IMR-90 (cell line): ENCODE measurements at regions not wholly inside any gene's neighbourhood (a gene's known extent, or its start where the extent isn't known, plus 50 kb on each side); places are given as distances from the start of the nearest gene placed in this dataset.

Source experiments
- ATAC-seq: fragments of 200-7000 bp; cut with Tn5 transposase; 2 replicates; pipeline ENCODE4 v1.9.1; 2020; ENCODE audit warnings: low read depth, mild to moderate bottlenecking, moderate library complexity
- BruUV-seq: library from RNA; stranded (reverse); fragments of 400-500 nt; replicated peaks from 2 replicates; lab custom pipeline; 2021; lab: Mats Ljungman, UMichigan
- CTCF ChIA-PET: fragments of 300-600 bp; formaldehyde crosslinking; extraction: SDS; loops from one replicate; lab custom pipeline; 2021; ENCODE audit warnings: antibody characterized with exemption; lab: Yijun Ruan, JAX
- POLR2A ChIA-PET: fragments of 300-600 bp; sonication (Branson Sonifier 250); formaldehyde crosslinking; loops from one replicate; lab custom pipeline; 2022; ENCODE audit warnings: antibody characterized with exemption; ENCODE audit not compliant: unreplicated experiment; lab: Charles Lee
- DNase-seq: peaks from one replicate; pipeline ENCODE4 v3.0.0; 2013
- H2AFZ ChIP-seq: replicated peaks from 2 replicates; pipeline ENCODE3; 2013; ENCODE audit warnings: low read length, mild to moderate bottlenecking; ENCODE audit not compliant: poor library complexity
- H2AK5ac ChIP-seq: 2 replicates; pipeline ENCODE4 v1.6.1; 2013; ENCODE audit warnings: low read depth, low read length, inconsistent platforms
- H2AK9ac ChIP-seq: replicated peaks from 2 replicates; pipeline ENCODE3; 2013; ENCODE audit warnings: mild to moderate bottlenecking, low read depth, low read length, moderate library complexity; ENCODE audit not compliant: poor library complexity
- H2BK120ac ChIP-seq: 2 replicates; pipeline ENCODE4 v1.6.1; 2013; ENCODE audit warnings: low read depth, low read length, inconsistent platforms
- H2BK15ac ChIP-seq: 3 replicates; pipeline ENCODE4 v1.6.1; 2013; ENCODE audit warnings: low read depth, low read length, inconsistent platforms
- H2BK20ac ChIP-seq: 2 replicates; pipeline ENCODE4 v1.6.1; 2013; ENCODE audit warnings: low read depth, mild to moderate bottlenecking, inconsistent platforms, low read length, moderate library complexity
- H2BK5ac ChIP-seq: 2 replicates; pipeline ENCODE4 v1.6.1; 2013; ENCODE audit warnings: mild to moderate bottlenecking, low read depth, low read length, inconsistent platforms; ENCODE audit not compliant: poor library complexity, severe bottlenecking
- H3K14ac ChIP-seq: replicated peaks from 2 replicates; pipeline ENCODE4 v1.6.1; 2013; ENCODE audit warnings: low read depth, low read length, inconsistent platforms
- H3K18ac ChIP-seq: 2 replicates; pipeline ENCODE4 v1.6.1; 2013; ENCODE audit warnings: low read depth, low read length, control low read depth
- H3K23ac ChIP-seq: 2 replicates; pipeline ENCODE4 v1.6.1; 2013; ENCODE audit warnings: low read depth, low read length, inconsistent platforms
- H3K27ac ChIP-seq: 2 replicates; pipeline ENCODE4 v1.5.1; 2013; ENCODE audit warnings: mild to moderate bottlenecking, control low read depth, low read length; ENCODE audit not compliant: insufficient read depth
- H3K27me3 ChIP-seq: 2 replicates; pipeline ENCODE4 v1.6.1; 2013; ENCODE audit warnings: low read length; ENCODE audit not compliant: control insufficient read depth, insufficient read depth
- H3K36me3 ChIP-seq: 2 replicates; pipeline ENCODE4 v1.6.1; 2013; ENCODE audit warnings: low read length, mixed read lengths; ENCODE audit not compliant: control insufficient read depth, insufficient read depth
- H3K4ac ChIP-seq: 2 replicates; pipeline ENCODE4 v1.6.1; 2013; ENCODE audit warnings: low read depth, low read length, inconsistent platforms
- H3K4me1 ChIP-seq: 2 replicates; pipeline ENCODE4 v1.6.1; 2013; ENCODE audit warnings: low read length, mixed read lengths; ENCODE audit not compliant: control insufficient read depth, insufficient read depth
- H3K4me2 ChIP-seq: 2 replicates; pipeline ENCODE4 v1.6.1; 2013; ENCODE audit warnings: low read depth, mild to moderate bottlenecking, control low read depth, low read length, moderate library complexity
- H3K4me3 ChIP-seq: 2 replicates; pipeline ENCODE4 v1.5.1; 2013; ENCODE audit warnings: low read depth, mild to moderate bottlenecking, control low read depth, low read length, moderate library complexity; ENCODE audit not compliant: insufficient read depth
- H3K56ac ChIP-seq: 2 replicates; pipeline ENCODE4 v1.6.1; 2013; ENCODE audit warnings: low read length, inconsistent platforms; ENCODE audit not compliant: insufficient read depth; ENCODE audit errors: extremely low read depth
- H3K79me1 ChIP-seq, 2 experiments: 2 replicates each; pipeline ENCODE4 v1.6.1; 2013; ENCODE audit warnings: low read length in 2 of 2, inconsistent platforms in 1 of 2, low read depth in 1 of 2
- H3K9ac ChIP-seq: 2 replicates; pipeline ENCODE4 v1.6.1; 2013; ENCODE audit warnings: low read depth, low read length, control low read depth
- H3K9me1 ChIP-seq: 2 replicates; pipeline ENCODE4 v1.6.1; 2013; ENCODE audit warnings: low read length, inconsistent platforms; ENCODE audit not compliant: insufficient read depth
- H3K9me3 ChIP-seq: 2 replicates; pipeline ENCODE4 v1.6.1; 2013; ENCODE audit warnings: low read length; ENCODE audit not compliant: control insufficient read depth, insufficient read depth
- H4K20me1 ChIP-seq: 2 replicates; pipeline ENCODE4 v1.6.1; 2013; ENCODE audit warnings: low read length, inconsistent platforms; ENCODE audit not compliant: insufficient read depth
- H4K5ac ChIP-seq: 2 replicates; pipeline ENCODE4 v1.6.1; 2013; ENCODE audit warnings: mild to moderate bottlenecking, low read depth, low read length, control low read depth
- H4K8ac ChIP-seq, 2 experiments: 2 replicates each; pipeline ENCODE4 v1.6.1; 2013; ENCODE audit warnings: low read depth in 2 of 2, low read length in 2 of 2, control low read depth in 1 of 2, inconsistent platforms in 1 of 2
- H4K91ac ChIP-seq: 2 replicates; pipeline ENCODE4 v1.6.1; 2013; ENCODE audit warnings: low read depth, low read length, inconsistent platforms; ENCODE audit not compliant: insufficient read depth
- BHLHE40 ChIP-seq: fragments of 150-350 bp; IDR thresholded peaks from 2 replicates; pipeline ENCODE4 v1.6.1; 2016; ENCODE audit warnings: mild to moderate bottlenecking, low read depth, low read length
- CEBPB ChIP-seq: IDR thresholded peaks from 2 replicates; pipeline ENCODE4 v1.6.1; 2012; ENCODE audit warnings: low read depth, low read length, improper control_type of control experiment
- CHD1 ChIP-seq: IDR thresholded peaks from 2 replicates; pipeline ENCODE4 v1.6.1; 2012; ENCODE audit warnings: low read depth, low read length, improper control_type of control experiment
- FOS ChIP-seq: fragments of 150-350 bp; IDR thresholded peaks from 2 replicates; pipeline ENCODE4 v1.6.1; 2016; ENCODE audit warnings: low read depth, low read length
- MAFK ChIP-seq: IDR thresholded peaks from 2 replicates; pipeline ENCODE4 v1.6.1; 2012; ENCODE audit warnings: low read depth, low read length, improper control_type of control experiment
- MAZ ChIP-seq: IDR thresholded peaks from 2 replicates; pipeline ENCODE4 v1.6.1; 2012; ENCODE audit warnings: low read depth, mild to moderate bottlenecking, low read length, improper control_type of control experiment, moderate library complexity, borderline replicate concordance
- MXI1 ChIP-seq: IDR thresholded peaks from 2 replicates; pipeline ENCODE4 v1.6.1; 2012; ENCODE audit warnings: low read depth, mild to moderate bottlenecking, low read length, moderate library complexity, borderline replicate concordance
- NFE2L2 ChIP-seq: fragments of 150-350 bp; IDR thresholded peaks from 2 replicates; pipeline ENCODE4 v1.6.1; 2016; ENCODE audit warnings: low read depth, mild to moderate bottlenecking, low read length
- POLR2A ChIP-seq: IDR thresholded peaks from 2 replicates; pipeline ENCODE4 v1.6.1; 2012; ENCODE audit warnings: mild to moderate bottlenecking, low read depth, low read length
- RAD21 ChIP-seq: IDR thresholded peaks from 2 replicates; pipeline ENCODE4 v1.6.1; 2012; ENCODE audit warnings: low read length, improper control_type of control experiment
- RFX5 ChIP-seq: IDR thresholded peaks from 2 replicates; pipeline ENCODE4 v1.8.0; 2012; ENCODE audit warnings: low read depth, mild to moderate bottlenecking, low read length, moderate library complexity
- SMC3 ChIP-seq: fragments of 150-350 bp; IDR thresholded peaks from 2 replicates; pipeline ENCODE4 v1.6.1; 2016; ENCODE audit warnings: low read depth, mild to moderate bottlenecking, antibody characterized with exemption, low read length, moderate library complexity
- USF2 ChIP-seq: fragments of 150-350 bp; IDR thresholded peaks from 2 replicates; pipeline ENCODE4 v1.6.1; 2017; ENCODE audit warnings: mild to moderate bottlenecking, antibody characterized with exemption, low read length, low read depth
- WGBS, 2 experiments: methylation state at CpG; one replicate each; pipeline versions ENCODE4 v1.1.5 to v1.1.7; 2013; ENCODE audit warnings: missing lambda C conversion rate in 2 of 2; ENCODE audit not compliant: insufficient read length in 1 of 2; ENCODE audit errors: extremely low coverage in 2 of 2; 5-methylcytosine and 5-hydroxymethylcytosine counted together
- dilution Hi-C: fragments of 300-500 bp; cut with HindIII; formaldehyde crosslinking; loops from one replicate; pipeline ENCODE4 v1.14.3; 2018; ENCODE audit warnings: low sequenced_read_pairs; ENCODE audit not compliant: unreplicated experiment
- in situ Hi-C: fragments of 300-500 bp; cut with MboI; formaldehyde crosslinking; loops from 3 replicates; pipeline ENCODE4 v1.14.3; 2019; ENCODE audit warnings: low sequenced_read_pairs, inconsistent platforms, mixed read lengths
- intact Hi-C: fragments of 100-400 bp; cut with micrococcal nuclease; formaldehyde crosslinking; loops from 2 replicates; pipeline ENCODE4 v1.10.0; 2022
- TF ChIP-seq, protein P1 (sequence below): fragments of 150-350 bp; IDR thresholded peaks from 2 replicates; pipeline ENCODE4 v1.6.1; 2016; ENCODE audit warnings: low read depth, mild to moderate bottlenecking, low read length, moderate library complexity, borderline replicate concordance
- TF ChIP-seq, protein P2 (sequence below): conservative IDR thresholded peaks from 2 replicates; pipeline ENCODE4 v1.5.1; 2012; ENCODE audit warnings: mild to moderate bottlenecking, low read depth, low read length, improper control_type of control experiment

GRCh38 chr1:235038701-235039100 lies 89.9 kb downstream of the TOMM20 start:
- WGBS, 2 experiments, result no CpG with 5 or more reads among the region's 2 CpGs
- DNase-seq, result no peak
- Histone ChIP-seq H3K36me3 (no peaks in the 10 kb centered on the region), H4K91ac (no peak overlapping the region), H3K9me3 (peaks cover 6% of the 10 kb centered on the region), H3K18ac (no peak overlapping the region), H3K27me3 (no peaks in the 10 kb centered on the region), H3K9me1 (no peaks in the 10 kb centered on the region), H2AK9ac (no peak overlapping the region), H3K4me2 (no peak overlapping the region), H3K4ac (no peak overlapping the region), H3K27ac (no peak overlapping the region), H2AK5ac (no peak overlapping the region), H2BK120ac (no peak overlapping the region), H3K4me1 (no peaks in the 10 kb centered on the region), H3K56ac (no peak overlapping the region), H4K5ac (no peak overlapping the region), H4K8ac (no peak overlapping the region), H2BK15ac (no peak overlapping the region), H3K79me1 (no peaks in the 10 kb centered on the region), H2BK5ac (no peak overlapping the region), H3K9ac (no peak overlapping the region), H4K20me1 (no peaks in the 10 kb centered on the region), H3K14ac (no peak overlapping the region), H2AFZ (no peak overlapping the region), H3K23ac (no peak overlapping the region), H2BK20ac (no peak overlapping the region), H3K4me3 (no peak overlapping the region)
- BruUV-seq, result no TSS peak
- intact Hi-C loops, result no loop called here
- dilution Hi-C loops, result no loop called here
- in situ Hi-C loops, result no loop called here
- TF ChIP-seq MXI1 (no peak), BHLHE40 (no peak), RAD21 (no peak), CEBPB (no peak), RFX5 (no peak), POLR2A (no peak), NFE2L2 (no peak), MAZ (no peak), USF2 (no peak), CHD1 (no peak), FOS (no peak), SMC3 (no peak), MAFK (no peak)
- TF ChIP-seq, protein P1, sequence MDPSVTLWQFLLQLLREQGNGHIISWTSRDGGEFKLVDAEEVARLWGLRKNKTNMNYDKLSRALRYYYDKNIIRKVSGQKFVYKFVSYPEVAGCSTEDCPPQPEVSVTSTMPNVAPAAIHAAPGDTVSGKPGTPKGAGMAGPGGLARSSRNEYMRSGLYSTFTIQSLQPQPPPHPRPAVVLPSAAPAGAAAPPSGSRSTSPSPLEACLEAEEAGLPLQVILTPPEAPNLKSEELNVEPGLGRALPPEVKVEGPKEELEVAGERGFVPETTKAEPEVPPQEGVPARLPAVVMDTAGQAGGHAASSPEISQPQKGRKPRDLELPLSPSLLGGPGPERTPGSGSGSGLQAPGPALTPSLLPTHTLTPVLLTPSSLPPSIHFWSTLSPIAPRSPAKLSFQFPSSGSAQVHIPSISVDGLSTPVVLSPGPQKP, result no peak
- TF ChIP-seq, protein P2, sequence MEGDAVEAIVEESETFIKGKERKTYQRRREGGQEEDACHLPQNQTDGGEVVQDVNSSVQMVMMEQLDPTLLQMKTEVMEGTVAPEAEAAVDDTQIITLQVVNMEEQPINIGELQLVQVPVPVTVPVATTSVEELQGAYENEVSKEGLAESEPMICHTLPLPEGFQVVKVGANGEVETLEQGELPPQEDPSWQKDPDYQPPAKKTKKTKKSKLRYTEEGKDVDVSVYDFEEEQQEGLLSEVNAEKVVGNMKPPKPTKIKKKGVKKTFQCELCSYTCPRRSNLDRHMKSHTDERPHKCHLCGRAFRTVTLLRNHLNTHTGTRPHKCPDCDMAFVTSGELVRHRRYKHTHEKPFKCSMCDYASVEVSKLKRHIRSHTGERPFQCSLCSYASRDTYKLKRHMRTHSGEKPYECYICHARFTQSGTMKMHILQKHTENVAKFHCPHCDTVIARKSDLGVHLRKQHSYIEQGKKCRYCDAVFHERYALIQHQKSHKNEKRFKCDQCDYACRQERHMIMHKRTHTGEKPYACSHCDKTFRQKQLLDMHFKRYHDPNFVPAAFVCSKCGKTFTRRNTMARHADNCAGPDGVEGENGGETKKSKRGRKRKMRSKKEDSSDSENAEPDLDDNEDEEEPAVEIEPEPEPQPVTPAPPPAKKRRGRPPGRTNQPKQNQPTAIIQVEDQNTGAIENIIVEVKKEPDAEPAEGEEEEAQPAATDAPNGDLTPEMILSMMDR, result no peak
- ChIA-PET POLR2A (no interaction called here), CTCF (interaction anchor here (0.6 kb wide), 1 partner anchor 470 kb away, joined by 3 read pairs; no protein-coding TSS in a partner anchor)
- no peak for ATAC-seq
